Right forelimb (tissue), 1 donor: ENCODE measurements at regions not wholly inside any gene's neighbourhood (a gene's known extent, or its start where the extent isn't known, plus 50 kb on each side); places are given as distances from the start of the nearest gene placed in this dataset.

Experiments
- DNase-seq: peaks from one replicate; pipeline ENCODE4 v3.0.0-alpha.2; 2018

GRCh38 chr1:244224487-244225430 is 173.7 kb downstream of the ZBTB18 start:
- DNase-seq = no peak

DNA sequence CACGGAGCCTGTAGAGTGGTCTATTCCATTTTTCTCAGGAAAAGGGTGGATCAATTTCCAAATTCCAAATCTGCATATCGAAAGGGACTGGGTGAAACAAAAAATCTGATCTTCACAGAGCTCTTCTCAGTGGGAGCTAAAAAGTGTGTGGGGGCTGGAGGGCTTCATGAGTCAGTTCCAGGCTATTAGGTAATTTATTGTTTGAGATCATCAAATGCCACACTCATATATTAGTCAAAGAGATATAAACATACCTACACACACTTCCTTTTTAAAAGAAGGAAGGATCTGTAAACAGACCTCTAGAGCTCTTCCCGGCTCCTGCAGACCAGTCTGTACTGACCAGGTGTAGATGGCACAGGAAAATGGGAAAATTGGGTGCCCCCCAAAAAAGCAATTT is 175.4 kb downstream of the ZBTB18 start:
- no peak for DNase-seq

- no peak for DNase-seq
Observed at GRCh38 chr1:244230470-244230869, 179.4 kb downstream of the ZBTB18 start.

DNA sequence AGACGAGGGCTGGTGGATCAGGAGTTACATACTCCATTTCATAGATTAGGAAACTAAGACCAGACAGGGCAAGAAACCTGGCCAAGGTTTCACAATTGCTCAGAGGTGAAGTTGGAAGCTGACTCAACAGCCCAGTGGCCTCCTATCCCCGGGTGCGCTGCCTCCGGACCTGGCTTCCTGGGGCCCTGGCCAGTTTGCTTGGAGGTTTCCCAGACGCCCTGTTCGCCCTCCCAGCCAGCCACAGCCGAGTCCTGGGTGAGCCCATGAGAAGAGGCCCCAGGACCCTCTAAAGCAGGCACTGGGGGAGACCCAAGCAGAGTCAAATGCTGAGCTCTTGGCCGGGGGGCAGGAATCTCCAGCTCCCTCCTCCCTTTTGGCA is 180.1 kb downstream of the ZBTB18 start:
- no peak for DNase-seq

DNA sequence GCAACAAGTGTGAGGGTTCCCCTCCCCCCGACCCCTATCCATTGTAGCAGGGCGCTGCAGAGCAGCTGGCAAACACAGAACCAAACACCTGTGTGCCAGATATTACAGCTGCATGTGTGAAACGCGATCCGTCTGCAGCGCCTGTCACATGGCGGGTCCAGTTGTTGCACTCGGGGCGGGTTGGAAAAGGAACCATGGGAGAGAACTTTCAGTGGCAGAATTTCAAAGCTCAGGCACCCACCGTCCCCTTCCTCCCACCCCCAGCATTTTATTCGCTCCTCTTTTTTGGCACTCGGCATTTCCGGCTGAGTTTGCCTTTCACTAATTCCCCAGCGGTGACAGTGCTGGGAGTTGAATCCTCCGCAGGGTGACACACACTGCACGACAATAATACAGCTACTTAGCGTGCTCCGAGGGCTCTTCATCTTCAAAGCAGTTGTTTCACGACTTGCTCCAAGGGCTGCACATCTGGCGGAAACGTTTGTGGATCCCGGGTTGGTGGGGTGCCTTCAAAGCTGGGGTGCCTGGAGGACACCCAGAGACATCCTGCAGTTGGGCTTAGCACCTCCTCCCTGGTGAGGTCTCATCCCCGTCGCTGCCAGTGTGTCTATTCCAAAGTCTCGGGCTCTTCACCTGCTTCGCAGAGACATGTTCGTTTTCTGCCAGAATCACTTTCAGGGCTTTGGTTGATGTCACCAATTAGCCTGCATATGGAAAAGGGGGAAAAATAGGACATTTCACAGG is 180.7 kb downstream of the ZBTB18 start:
- DNase-seq = peak; percentile 73

- DNase-seq = no peak
Observed at GRCh38 chr1:244234009-244234643, 183.0 kb downstream of the ZBTB18 start.

GRCh38 chr1:244235157-244235556 is 184.1 kb downstream of the ZBTB18 start:
- DNase-seq = no peak

DNA sequence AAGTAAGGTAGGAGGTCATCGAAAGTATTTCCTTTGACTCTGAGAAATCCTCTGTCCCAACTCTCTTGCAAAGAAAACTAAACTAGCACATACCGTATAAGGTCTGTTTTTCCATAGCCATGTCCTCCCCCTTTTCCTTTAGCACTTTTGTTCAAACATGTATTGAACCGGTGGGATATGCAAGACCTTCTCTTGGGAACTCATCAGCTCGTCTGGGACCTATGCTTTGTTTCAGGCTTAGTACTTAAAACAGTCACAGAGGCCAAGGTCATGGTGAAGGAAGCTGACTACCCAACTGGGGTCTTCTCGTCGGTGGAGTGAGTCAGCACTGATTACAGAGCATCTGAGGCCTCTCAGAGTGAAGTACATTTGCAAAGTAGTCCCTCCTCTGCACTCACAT is 185.0 kb downstream of the ZBTB18 start:
- no peak for DNase-seq

DNA sequence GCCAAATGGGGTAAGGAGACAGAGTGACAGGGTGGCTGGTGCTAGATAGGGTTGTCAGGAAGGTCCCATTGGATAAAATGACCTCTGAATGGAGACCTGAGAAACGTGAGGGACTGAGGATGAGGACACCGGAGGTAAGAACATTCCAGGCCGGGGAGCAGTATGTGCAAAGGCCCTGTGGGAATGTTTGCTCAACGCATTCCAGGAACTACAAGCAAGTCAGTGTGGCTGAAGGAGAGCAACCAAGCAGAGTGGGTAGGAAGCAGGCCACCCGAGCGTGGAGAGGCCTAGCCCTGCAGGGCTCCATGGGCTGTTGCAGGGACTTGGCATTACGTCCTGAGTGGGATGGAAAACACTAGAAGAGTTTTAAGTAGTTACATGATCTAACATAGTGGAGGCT is 185.6 kb downstream of the ZBTB18 start:
- no peak for DNase-seq

- no peak for DNase-seq
Observed at GRCh38 chr1:244237445-244237844, 186.4 kb downstream of the ZBTB18 start.

- no peak for DNase-seq
Observed at GRCh38 chr1:244239261-244239770, 188.2 kb downstream of the ZBTB18 start.

DNA sequence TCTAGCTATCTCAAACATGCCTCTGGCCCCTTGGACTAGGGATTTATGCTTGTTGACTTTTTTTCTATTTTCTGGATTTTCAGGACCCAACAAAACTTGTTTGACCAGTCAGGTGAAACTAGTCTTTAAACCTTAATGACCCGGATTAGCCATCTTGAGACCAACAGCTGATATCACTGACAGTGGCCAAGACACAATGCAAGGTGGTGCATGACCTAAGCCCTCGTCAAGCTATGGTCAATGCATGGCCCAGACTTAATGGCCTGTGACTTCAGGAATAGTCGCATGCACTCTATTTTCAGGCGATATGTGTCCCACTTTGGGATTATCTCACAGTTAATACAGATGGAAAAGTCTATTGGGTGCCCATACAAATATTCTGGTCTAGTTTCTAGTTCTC is 190.4 kb downstream of the ZBTB18 start:
- no peak for DNase-seq

DNA sequence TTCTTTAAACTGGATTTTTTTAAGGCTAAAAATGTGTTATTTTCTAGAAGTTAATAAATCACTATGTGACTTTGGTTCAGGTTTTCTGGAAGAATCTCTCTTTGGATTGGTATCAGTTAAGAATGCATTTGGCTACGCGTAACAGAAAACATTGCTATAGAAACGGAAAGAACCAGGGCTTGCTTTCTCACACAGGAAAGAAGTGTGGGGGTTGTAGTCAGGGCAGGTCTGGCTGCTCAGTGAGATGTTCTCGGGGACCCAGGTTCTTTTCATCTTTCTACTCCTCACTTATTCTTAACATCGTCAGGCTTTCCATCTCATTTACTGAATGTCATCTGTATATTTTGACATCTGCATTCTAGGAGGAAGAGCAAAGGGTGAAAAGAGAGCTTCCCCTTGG is 191.4 kb downstream of the ZBTB18 start:
- no peak for DNase-seq

DNA sequence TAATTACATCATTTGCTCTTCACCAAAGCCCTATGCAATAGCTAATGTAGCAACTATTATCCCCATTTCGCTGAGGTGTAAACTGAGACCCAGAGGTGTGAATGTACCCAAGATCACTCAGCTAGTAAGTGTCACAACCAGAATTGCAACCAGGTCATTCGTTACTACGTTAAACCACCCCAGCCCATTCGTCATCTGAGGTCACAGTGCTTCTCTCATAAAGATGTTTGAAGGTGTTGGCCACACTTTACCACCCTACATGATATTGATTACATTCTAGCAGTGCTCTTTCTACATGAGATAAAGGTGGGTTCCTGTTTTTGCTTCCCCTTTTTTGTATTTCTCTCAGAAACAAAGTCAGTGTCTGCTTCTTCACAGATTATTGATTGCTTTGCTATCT is 195.3 kb downstream of the ZBTB18 start:
- no peak for DNase-seq

DNA sequence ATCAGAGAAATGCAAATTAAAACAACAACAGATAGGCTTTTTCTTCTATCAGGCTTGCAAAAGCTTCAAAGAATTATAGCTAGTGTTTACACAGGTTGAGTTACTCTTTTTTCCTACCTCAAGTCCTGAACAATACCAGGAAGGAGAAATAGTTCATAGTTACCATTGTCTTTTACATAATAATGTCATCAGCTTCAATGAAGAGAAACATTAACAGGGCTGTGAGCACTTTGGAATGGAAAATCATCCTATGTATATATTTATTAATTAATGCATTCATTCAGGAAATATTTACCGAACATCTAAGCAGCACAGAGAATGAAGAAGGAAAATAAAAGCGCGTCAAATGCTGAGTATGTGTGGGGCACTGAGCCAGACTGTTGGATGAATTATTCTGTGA is 197.3 kb downstream of the ZBTB18 start:
- no peak for DNase-seq

DNA sequence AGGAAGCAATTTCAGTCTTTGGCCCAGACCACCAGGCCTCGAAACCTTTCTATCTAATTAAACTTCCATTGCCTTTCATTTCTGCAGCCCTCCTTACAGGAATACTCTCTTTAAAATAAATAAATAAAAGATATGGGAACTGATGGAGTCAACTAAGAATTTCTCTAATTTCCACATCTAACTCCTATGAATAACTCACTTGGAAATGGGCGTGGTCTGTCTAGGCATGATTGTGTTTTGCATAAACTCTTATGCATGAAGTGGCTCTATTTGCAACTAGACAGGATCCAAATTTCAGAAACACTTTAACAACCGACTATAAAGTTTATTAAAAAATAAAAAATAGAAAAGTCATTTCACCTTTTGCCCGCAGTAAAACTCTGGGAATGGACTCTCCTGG is 199.5 kb downstream of the ADSS2 start:
- no peak for DNase-seq

DNA sequence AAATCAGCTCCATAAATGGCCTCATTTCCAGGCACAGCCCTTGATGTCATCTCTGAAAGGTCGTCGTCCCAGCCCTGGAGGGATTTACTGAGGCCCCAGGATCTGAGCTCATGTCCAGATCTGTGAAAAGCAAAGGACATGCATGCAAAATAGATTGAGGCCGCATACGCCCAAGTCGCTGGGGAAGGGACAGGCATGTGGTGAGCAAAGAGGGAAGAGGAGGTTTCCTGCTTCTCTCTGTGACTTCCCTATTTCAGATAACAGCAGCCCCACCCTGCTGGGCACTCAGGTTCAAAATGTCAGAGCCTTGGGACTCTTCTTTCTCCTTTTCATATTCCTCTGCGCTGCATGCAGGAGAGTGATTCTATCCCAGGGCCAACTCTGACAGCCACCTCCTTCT is 197.2 kb downstream of the ADSS2 start:
- no peak for DNase-seq

GRCh38 chr1:244255426-244255965 is 196.2 kb downstream of the ADSS2 start:
- no peak for DNase-seq

GRCh38 chr1:244256086-244256676 is 195.5 kb downstream of the ADSS2 start:
- DNase-seq = no peak

DNA sequence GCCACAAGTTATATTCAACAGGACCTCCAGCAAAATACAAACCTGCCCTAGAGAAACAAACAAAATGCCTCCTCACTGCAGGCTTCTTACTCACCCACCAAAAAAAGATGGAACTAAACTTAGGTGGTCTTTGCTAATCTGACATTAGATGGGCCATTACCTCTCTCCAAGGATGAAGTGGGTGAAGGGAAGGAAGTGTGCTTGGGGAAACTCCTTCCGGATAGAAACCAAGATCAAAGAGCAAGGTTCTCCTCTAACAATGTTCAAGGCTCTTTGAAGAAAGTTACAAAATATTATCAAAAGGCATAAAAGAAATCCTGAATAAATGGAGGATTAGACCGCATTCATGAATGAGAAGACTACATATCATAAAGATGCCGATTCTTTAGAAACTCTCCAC is 187.5 kb downstream of the ADSS2 start:
- DNase-seq = no peak

DNA sequence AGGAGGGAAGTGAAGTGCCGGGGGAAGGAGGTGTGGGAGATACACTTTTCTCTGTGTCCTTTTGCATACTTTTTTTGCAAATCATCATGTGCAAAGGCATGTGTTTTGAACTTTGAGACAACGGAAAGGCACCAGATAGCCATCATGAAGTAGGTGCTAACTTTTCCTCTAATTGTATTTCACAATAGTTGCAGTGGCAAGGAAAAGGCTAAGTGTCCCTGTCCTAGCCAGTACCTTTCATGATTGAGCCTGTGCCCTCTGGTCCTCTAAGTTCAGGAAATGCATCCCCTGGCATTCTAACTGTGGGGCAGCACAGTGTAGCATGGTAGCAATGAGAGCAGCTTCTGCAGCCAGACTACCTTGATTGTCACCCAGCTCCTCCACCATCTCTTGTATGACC is 186.2 kb downstream of the ADSS2 start:
- no peak for DNase-seq

DNA sequence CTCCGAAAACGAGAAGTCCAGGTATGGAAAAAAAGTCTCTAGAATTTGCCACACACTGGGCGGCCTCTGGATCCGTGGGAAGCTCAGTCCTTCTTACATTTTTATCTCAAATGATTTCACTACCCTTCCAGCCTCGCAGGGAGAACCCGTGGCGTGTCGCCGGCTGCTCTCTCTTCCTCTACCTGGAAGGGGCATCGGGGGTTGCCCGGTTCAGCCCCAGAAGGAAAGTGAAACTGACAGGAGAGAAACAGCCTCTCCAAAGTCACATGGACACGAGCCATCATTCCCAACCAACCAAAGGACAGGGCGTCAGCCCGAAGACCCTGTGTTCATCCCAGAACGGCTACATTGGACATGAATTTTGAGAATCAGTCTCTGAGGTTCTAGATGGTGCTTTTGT is 182.5 kb downstream of the ADSS2 start:
- DNase-seq = no peak

GRCh38 chr1:244271004-244271403 is 180.7 kb downstream of the ADSS2 start:
- DNase-seq = no peak
